ENCODE measurements at regions not wholly inside any gene's neighbourhood (a gene's known extent, or its start where the extent isn't known, plus 50 kb on each side); places are given as distances from the start of the nearest gene placed in this dataset.

DNA sequence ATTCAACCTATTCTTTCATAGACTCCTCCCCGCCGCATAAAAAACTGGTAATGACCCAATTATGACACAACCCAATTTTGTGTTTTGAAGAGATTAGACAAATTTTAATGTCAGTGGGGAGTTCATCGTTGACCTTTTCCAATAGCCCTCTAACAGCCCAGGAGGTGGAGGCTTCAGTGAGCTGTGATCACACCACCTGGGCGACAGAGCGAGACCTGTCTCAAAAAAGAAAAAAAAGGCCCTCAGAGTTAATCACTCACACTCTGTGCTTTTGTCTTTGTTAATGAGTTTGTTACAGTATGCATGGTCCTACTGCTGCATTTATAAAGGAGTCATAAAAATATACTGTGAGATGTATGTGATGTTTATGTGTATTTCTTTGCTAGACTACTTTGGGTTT is 510.6 kb downstream of the CPS1 start:
- no peak for DNase-seq

DNA sequence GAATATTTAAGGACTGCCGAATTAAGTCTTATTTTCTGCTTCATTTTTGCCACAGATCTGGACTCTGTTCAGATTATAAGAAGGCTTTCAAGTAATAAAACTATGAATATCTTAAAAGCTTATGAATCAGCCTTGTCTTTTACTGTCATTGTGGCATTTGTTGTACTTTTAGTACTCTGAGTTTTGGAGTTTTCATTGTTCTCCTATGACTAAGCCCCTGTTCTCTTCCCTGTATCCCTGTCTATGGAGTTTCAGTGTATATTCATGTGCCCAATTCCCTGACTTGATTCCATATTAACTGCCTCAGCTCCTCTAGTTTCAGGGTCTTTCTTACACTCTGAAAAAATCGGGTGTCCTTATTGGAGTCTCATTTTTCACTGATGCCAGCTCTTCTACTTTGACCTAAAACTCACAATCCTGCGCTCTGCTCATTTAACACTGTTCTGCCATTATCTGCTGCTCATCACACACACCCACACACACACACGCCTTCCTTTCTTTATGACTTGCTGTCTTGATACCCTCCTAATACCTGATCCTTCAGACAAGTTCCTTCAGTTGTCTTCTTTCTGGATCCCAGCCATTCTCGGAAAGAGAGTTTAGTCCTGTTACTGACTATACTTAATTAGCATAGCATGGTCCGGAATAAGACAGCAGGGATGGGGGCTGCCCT is 511.8 kb downstream of the CPS1 start:
- no peak for DNase-seq

DNA sequence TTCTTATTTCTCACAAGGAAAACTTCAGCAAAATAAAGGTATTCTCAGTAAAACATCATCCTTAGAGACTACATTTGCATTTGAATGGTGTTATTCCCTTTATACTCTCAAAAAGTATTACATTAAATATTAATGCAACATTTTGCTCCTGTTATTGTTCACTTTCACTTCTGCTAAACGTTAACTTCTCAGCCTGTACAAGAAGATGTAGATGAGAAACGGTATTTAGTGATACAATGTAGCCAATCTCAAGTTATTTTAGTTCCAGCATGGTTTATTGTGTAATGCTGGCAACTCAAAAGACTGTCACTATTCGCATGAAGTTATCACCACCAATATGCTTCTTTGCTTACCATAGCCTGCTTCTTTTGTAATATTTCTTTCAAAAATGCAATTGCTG is 514.1 kb downstream of the CPS1 start:
- no peak for DNase-seq

DNA sequence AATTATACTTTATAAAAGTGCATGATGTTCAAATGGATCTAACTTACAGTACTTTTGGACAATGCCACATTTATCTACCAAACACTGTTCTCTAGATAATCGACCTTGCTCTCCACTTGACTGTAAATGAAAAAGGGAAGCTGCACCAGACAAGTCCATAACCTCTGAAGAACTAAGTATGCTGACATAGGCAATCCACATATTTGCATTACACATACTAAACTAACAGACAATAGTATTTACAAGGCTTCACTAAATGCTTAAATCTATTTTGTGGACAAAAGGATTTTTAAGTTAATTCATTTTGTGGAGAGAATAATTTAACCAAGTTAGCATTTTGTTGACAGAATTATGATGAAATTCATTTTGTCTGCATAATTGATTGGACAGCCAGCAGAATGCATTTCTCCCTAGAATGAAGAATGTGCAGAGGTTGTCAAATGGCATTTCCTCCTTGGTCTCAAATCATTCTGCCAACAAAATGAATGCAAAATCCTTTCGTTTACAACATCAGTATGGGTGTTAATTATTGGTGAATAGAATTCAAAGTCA is 520.9 kb downstream of the CPS1 start:
- no peak for DNase-seq

DNA sequence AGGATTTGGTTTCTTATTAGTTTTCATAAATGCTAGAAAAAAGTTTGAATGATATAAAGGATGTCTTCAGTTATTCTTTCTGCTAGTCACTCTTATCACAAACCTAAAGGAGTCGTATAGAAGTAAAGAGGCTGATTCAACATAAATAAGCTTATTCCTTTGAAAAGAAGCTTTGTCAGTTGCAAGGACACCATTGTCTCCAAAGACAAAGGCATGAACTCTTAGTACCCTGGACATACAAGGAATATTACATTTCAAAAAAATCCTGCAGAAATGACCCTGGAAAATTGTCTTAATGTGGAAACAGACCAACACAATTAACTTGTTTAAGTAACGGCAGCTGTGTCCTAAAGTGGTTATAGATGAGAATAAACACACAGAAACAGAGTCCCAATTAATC is 528.0 kb downstream of the CPS1 start:
- DNase-seq: no peak

DNA sequence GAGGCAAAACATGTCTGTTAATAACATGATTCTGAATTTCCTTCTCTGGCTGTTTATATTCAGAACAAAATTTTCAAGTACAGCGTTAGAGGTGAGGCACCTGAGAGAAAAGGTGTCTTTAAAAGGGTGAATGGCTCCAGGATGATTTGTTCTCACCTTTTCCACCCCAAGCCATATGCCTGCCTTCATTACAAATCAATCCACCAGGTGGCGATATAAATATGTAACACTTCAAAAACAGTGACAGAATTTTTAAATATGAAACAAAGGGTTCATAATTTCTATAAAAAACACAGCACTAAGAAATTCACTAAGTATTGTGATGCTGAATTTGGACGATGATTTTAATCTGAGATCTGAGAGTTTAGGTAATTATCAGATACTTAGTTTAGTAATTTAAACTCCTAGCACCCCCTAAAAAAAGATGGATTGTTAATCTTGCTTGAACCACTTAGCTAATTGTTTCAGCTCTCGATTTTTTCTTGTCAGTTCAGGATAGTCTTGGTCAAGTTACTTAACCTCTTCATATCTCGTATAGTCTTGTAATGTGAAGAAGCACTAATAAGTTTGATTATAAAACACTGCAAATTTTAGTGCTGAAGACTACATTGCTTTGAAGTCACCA is 528.8 kb downstream of the CPS1 start:
- DNase-seq: peak; percentile 11

DNA sequence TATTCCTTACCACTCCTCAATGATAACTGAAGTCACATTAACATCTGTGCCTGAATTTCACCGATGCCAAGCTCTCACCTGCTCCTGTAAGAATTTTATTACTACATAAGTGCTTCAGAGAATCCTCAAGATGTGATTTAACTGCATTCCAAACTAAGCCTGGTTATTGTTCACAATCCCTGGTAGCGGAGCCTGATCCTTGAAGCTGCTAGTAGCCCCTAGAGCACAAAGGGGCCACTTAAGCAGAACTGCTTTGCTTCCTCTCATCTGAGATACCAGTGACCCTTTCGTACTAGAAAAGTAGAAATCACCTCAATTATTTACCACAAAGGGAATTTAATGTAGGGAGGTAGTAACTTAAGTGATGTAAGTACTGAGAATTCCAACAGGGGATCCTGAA is 529.6 kb downstream of the CPS1 start:
- DNase-seq: no peak

DNA sequence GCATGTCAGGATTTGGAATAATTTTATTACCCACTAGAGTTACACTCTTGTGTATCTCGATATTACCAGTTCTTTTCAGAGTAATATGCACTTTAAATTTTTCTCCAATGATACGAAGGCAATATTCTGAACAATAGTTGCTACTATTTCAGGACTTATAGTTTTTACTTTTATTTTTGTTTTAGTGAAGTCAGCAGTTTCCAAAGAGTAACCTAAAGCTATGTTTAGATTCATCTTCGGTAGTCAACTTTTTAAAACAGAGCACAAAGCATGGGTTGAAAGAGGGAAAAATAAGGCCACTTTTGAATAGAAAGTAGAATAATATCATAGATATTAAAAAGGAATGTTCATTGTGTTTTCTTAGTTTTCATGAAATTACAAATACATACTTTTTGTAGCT is 532.7 kb downstream of the CPS1 start:
- no peak for DNase-seq

DNA sequence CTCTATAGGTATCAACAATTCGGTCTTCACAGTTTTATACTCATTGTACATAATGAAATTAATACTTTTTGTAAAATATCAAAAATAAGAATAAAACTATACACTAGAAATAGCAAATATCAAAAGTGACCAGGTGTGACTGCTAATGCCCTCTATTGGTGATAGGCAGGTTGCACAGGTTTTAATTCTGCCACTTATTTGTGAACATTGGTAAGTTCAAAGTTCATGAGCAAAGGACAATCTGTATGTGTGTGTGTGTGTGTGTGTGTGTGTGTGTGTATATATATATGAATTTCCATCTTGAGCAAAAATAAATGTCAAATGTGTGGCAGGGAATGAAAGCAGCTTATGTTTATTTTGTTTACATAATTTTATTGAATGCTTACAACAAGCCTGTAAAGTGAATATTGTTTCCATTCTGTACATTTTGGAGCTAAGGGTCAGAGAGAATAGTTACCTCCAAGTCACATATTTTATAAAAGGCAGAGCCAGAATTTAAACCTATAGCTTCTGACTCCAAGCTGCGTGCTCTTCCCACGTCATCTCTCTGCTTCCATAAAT is 537.4 kb downstream of the CPS1 start:
- no peak for DNase-seq

DNA sequence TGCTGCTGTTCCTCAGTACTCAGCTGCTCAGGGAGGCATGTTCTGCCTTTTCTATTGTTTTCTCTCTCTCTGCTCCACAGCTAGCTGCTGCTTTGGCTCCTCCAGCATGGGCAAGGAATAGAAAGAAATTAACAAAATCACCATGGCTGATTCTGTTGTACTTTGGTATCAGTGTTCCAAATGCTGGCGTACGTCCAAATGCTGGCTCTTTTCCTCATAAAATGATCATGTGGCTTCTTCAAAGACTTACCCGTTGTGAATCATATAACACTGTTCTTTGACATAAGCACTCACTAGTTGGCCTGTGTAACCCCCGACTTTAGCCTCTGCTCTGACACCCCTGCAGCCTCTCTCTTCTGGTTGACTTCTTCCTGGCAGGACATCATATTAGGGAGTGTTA is 547.6 kb downstream of the CPS1 start:
- DNase-seq: no peak

DNA sequence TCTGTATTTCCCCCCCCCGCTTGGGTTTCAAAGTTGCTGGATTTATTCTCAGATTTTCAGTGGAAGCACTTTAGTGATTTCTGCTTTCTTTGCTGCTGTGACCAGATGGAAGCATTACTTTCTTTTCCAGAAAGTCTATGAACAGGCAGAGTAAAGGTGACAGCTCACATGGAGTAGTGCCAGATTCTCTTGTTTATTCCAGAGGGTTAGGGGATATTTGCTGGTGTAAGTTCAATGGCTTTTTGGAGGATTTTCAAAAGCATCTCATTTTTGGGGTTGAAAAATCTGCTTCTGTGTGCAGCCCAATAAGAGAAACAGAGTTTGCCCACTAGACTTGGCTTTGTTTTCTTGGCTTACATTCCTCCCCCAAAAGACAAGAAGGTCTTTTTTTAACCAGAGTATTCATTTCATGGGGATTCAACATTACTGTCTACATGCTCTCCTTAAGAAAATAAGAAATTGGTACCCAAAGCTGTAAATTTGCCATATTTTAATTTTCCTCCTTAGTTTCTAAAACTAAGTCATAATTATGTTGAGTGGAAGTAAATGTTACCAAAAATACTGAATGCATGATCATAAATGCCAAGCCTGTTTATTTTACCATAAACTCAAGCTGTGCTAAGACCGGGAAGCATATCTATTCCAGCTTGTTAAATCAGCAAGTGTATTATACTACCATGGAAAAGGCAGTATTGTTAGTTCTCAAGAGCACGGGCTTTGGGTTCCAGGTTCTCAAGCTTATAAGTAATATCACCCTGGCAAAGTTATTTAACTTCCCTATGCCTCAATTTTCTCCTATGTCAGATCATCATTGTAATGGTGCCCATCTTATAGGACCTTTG is 557.2 kb downstream of the CPS1 start:
- no peak for DNase-seq

DNA sequence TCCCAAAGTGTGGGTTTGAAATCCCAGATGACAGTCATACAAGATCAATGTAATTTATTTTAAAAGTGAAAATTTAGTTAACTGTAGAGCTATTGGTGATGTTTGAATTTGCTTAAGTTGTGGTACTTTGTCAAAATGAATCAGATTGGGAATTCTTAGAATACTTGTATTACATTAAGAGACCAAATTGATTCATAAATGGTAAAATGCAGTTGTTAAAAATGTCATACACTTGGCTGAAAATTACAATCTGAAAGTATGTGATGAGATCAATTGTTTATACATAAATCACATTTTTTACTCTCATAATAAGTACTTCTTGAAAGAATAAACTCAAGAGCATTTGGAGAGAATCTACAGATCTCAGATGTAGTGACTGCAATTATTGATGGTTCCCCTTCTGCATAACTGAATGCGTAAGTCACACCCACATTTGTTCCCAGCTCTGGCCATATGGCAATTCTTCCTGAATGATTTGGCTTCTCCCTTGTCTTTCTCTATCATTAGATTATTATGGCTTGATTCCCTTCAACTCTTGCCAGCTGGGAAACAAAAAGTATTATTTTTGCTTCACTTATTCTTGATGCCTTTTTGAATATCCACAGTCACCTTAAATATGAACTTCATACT is 558.5 kb downstream of the CPS1 start:
- DNase-seq: no peak

DNA sequence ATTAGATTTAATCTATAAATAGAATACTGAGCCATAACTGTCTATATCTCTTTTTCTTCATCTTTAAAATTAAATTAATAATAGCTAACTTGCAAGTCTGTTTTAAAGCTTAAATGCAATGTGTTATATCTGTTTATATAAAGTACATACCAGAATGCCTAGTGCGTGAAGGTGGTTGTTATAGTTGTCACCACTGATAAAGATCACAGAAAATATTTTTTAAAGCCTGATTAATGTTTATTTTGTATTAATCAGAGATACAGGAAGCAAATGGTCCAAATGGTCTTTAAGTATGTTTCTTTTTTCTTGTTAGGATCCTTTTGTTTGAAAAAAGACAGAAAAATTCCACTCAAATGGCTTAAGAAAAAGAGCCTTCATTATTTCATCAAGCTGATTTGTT is 560.6 kb downstream of the CPS1 start:
- DNase-seq: no peak

DNA sequence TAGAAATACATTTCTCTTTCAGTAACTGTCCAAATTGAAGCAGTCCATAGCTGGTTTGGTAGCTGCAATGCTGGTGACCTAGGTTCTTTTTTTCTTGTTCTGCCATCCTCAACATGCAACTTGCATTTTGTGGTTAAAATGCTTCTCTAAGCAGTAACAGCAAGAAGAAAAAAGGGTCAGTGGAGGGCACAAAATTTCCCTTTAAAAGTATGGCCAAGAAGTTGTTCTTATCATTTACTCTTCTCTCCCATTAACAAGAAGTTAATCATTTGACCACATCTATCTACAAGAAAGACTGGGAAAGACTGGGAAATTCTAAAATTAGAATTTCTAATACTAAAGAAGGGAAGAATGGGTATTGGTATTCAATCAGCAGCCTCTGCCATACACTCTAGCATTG is 569.9 kb downstream of the CPS1 start:
- no peak for DNase-seq

DNA sequence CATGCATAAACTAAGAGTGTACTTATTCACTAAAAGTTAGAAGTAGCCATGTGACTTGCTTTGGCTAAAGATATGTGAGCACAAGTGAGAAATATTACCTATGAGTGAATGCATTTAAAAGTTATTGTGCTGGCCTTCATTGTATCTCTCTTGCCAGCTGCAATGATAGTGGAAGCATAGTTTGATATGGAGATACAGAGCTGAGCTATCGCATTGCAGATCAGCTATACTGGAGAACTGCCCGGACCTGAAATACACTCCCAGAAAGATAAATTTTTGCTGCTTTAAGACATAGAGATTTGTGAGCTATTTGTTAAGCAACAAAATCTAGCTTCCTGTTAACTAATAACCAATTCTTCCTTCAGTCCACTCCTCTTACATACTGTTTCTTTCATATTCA is 571.1 kb downstream of the CPS1 start:
- DNase-seq: no peak

DNA sequence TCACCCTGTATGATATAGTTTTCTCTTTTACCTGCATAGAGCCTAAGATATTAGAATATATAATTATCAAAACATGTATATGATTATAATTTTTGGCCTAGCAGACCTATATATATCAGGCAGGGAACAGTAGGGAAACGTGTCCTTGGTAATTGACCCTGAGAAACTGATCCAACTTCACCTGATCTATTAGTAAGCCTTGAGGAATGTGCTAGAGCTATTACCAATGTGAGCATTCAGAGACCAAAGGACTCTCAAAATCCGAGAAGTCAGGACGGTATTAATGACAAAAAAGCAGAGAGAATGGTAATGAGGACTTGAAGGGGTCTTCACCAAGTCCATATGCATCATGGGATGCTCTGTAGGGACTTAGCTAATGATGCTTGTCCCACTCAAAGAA is 571.9 kb downstream of the CPS1 start:
- DNase-seq: no peak

DNA sequence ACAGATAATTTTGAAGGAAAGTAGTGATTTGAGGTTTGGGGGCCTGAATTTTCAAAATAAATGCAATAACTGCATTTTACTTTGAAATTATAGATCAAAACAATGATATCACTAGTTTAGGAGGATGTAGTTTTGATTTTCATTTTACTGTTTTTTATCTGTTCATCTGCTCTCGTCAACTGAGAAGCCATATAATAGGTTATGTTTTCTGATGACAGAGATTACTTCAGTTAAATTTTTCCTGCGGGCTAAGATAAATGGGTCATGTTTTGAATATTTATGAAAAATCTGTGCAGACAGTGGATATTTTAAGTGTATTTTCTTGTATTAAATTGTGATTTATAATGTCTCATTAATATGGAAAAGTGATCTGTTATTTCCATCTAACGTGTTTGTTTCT is 573.4 kb downstream of the CPS1 start:
- DNase-seq: no peak

DNA sequence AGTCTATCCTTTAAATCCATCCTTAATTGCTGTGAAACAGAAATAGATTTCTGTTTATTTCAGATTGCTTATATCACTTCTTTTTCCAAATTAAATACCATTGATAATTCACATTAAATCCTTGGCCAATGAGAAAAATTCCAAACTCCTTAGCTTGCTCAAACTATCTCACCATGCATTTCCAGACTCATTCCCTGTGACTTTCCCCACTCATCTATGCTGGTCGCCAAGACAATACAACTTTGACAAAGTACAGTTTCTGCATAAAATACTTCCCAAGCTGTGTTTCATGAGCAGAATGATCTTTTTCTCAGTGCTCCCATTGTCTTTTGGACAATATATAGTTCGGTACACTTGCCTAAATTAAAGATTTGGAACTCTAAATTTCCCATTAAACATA is 575.6 kb downstream of the CPS1 start:
- DNase-seq: no peak

DNA sequence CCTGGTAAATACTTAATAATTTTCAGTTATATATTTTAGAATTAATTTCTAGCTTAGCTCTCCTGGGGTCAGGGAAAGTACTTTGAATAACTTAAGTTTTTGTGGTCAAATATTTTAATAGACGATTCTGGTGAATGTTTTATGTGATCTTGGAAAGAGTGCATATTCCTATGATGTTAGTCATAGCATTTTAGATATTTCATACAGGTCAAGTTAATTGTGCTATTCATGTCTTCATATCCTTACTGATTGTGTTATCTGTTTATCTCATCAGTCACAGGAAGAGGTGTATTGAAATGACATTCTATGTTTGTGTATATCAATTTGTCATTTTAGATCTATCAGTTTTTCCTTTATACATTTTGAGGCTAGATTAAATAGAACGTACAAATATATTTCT is 576.2 kb downstream of the CPS1 start:
- no peak for DNase-seq

DNA sequence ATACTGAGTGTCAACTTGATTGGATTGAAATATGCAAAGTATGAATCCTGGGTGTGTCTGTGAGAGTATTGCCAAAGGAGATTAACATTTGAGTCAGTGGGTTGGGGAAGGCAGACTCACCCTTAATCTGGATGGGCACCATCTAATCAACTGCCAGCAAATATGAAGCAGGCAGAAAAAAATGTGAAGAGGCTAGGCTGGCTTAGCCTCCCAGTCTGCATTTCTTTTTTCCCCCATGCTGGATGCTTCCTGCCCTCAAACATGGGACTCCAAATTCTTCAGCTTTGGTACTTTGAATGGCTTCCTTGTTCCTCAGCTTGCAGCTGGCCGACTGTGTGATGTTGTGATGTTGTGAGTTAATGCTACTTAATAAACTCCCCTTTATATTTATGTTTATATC is 577.4 kb downstream of the CPS1 start:
- DNase-seq: no peak

DNA sequence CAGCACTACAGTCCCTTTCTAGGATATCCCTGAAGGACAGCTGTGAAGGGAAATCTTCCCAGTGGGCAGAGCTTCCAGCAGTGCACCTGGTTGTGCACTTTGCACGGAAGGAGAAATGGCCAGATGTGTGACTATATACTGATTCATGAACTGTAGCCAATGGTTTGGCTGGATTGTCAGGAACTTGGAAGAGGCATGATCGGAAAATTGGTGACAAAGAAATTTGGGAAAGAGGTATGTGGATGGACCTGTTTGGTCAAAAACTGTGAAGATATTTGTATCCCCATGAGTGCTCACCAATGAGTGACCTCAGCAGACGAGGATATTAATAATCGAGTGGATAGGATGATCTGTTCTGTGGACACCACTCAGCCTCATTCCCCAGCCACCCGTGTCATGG is 582.2 kb downstream of the CPS1 start:
- no peak for DNase-seq

DNA sequence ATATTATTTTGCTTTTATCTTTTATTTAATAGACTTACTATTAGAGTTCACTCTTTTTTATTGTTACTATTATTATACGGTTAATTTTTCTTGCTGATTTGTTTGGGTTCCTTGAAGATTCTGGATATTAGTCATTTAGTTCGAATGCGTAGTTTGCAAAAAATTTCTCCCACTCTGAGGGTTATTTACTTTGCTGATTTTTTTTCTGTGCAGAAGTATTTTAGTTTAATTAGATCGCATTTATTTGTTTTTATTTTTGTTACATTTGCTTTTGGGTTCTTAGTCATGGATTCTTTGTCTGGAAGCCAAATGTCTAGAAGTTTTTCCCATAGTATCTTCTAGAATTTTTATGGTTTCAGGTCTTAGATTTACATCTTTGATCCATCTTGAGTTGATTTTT is 585.2 kb downstream of the CPS1 start:
- no peak for DNase-seq
